D341Med (cell line): ENCODE measurements at regions not wholly inside any gene's neighbourhood (a gene's known extent, or its start where the extent isn't known, plus 50 kb on each side); places are given as distances from the start of the nearest gene placed in this dataset.
"Not testable (repeated sequence)": the region's sequence is repeated elsewhere in the genome, so short reads cannot be mapped to it uniquely, and the experiment has no call there.

Experiments used
- DNase-seq: peaks from one replicate; pipeline ENCODE4 v3.0.0; 2012; ENCODE audit warnings: low spot score

GRCh38 chr20:48490961-48491831 is 336.6 kb downstream of the PREX1 start:
- no peak for DNase-seq

GRCh38 chr20:48490341-48490740 is 337.5 kb downstream of the PREX1 start:
- DNase-seq, result not testable (repeated sequence)

- DNase-seq, result no peak
These were observed 338.1 kb downstream of the PREX1 start for GRCh38 chr20:48489656-48490055.

GRCh38 chr20:48489046-48489463 is 338.7 kb downstream of the PREX1 start:
- DNase-seq, result no peak

GRCh38 chr20:48488334-48489034 is 339.3 kb downstream of the PREX1 start:
- DNase-seq, result not testable (repeated sequence)

- no peak for DNase-seq
These were observed 341.7 kb downstream of the PREX1 start for GRCh38 chr20:48486065-48486464.

GRCh38 chr20:48485153-48485552 is 342.6 kb downstream of the PREX1 start:
- DNase-seq, result not testable (repeated sequence)

- DNase-seq, result no peak
These were observed 344.3 kb downstream of the PREX1 start for GRCh38 chr20:48483334-48484066.

GRCh38 chr20:48482790-48483189 is 345.0 kb downstream of the PREX1 start:
- DNase-seq, result no peak

GRCh38 chr20:48480216-48480772 is 347.5 kb downstream of the PREX1 start:
- DNase-seq, result no peak

- no peak for DNase-seq
These were observed 348.8 kb downstream of the PREX1 start for GRCh38 chr20:48478806-48479585.

- DNase-seq, result no peak
These were observed 349.4 kb downstream of the PREX1 start for GRCh38 chr20:48478370-48478769.

GRCh38 chr20:48476854-48477253 is 350.9 kb downstream of the PREX1 start:
- DNase-seq, result no peak

- DNase-seq, result no peak
These were observed 353.8 kb downstream of the PREX1 start for GRCh38 chr20:48474022-48474421.

GRCh38 chr20:48471759-48472408 is 355.9 kb downstream of the PREX1 start:
- no peak for DNase-seq

- no peak for DNase-seq
These were observed 356.6 kb downstream of the PREX1 start for GRCh38 chr20:48471176-48471575.

- DNase-seq, result no peak
These were observed 357.7 kb downstream of the PREX1 start for GRCh38 chr20:48470141-48470540.

GRCh38 chr20:48469026-48469425 is 358.8 kb downstream of the PREX1 start:
- DNase-seq, result no peak

- DNase-seq, result no peak
These were observed 359.2 kb downstream of the PREX1 start for GRCh38 chr20:48468571-48468970.

GRCh38 chr20:48467622-48468021 is 360.2 kb downstream of the PREX1 start:
- no peak for DNase-seq

- DNase-seq, result no peak
These were observed 362.5 kb downstream of the PREX1 start for GRCh38 chr20:48465271-48465670.
